Fibroblast of mammary gland (primary cell): ENCODE measurements at regions not wholly inside any gene's neighbourhood (a gene's known extent, or its start where the extent isn't known, plus 50 kb on each side); places are given as distances from the start of the nearest gene placed in this dataset.
"Not testable (repeated sequence)": the region's sequence is repeated elsewhere in the genome, so short reads cannot be mapped to it uniquely, and the experiment has no call there.

ENCODE experiments used
- DNase-seq: peaks from one replicate; pipeline ENCODE4 v3.0.0-alpha.2; 2010; ENCODE audit warnings: low read depth
- H3K4me3 ChIP-seq: 2 replicates; pipeline ENCODE4 v1.5.1; 2011; ENCODE audit warnings: low read depth, mild to moderate bottlenecking, low read length, moderate library complexity; ENCODE audit not compliant: control insufficient read depth
- TF ChIP-seq, protein P1 (sequence below): conservative IDR thresholded peaks from 2 replicates; pipeline ENCODE4 v1.5.1; 2011; ENCODE audit warnings: low read depth, low read length, inconsistent platforms; ENCODE audit not compliant: control insufficient read depth, insufficient read depth

DNA sequence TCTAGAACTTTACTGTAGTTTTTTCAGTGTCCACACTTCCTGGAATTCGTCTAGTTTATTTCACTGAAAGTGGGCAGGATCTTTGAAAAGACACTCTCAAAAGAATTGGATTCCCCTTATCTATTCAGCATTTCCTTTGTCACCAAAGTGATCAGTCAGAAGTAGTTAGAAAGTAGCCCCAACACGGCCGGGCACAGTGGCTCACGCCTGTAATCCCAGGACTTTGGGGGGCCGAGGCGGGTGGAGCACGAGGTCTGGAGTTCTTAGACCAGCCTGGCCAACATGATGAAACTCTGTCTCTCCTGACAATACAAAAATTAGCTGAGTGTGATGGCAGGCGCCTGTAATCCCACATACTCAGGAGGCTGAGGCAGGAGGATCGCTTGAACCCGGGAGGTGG, 69.0 kb upstream of the KMT2C start:
- TF ChIP-seq, protein P1, sequence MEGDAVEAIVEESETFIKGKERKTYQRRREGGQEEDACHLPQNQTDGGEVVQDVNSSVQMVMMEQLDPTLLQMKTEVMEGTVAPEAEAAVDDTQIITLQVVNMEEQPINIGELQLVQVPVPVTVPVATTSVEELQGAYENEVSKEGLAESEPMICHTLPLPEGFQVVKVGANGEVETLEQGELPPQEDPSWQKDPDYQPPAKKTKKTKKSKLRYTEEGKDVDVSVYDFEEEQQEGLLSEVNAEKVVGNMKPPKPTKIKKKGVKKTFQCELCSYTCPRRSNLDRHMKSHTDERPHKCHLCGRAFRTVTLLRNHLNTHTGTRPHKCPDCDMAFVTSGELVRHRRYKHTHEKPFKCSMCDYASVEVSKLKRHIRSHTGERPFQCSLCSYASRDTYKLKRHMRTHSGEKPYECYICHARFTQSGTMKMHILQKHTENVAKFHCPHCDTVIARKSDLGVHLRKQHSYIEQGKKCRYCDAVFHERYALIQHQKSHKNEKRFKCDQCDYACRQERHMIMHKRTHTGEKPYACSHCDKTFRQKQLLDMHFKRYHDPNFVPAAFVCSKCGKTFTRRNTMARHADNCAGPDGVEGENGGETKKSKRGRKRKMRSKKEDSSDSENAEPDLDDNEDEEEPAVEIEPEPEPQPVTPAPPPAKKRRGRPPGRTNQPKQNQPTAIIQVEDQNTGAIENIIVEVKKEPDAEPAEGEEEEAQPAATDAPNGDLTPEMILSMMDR: no peak
- DNase-seq: no peak
- no peak overlapping the region for H3K4me3 ChIP-seq

DNA sequence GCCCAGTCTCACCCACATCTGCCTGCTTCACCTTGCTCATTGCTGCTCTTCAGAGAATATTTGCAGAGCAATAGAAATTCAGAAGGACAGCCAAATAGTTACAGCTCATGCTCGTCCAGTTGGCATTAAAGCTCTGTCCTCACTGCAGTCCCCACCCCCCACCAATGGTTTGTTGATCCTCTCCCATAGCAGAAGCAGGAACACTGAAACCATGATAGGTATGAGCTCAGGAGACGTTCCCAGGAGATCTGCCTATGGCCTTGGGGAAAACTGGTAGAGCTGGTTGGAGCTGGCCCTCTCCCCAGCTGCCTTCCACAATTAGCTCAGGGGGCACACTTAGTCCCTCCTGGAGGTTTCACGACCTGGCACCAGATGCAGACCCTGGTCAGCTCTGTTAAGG, 68.6 kb upstream of the KMT2C start:
- no peak for DNase-seq
- H3K4me3 ChIP-seq: no peak overlapping the region
- TF ChIP-seq, protein P1: no peak

GRCh38 chr7:152502813-152503790, 67.3 kb upstream of the KMT2C start:
- TF ChIP-seq, protein P1: no peak
- H3K4me3 ChIP-seq: no peak overlapping the region
- DNase-seq: no peak

- no peak for DNase-seq
- TF ChIP-seq, protein P1: no peak
These were observed 65.7 kb upstream of the KMT2C start for GRCh38 chr7:152501506-152501905.

DNA sequence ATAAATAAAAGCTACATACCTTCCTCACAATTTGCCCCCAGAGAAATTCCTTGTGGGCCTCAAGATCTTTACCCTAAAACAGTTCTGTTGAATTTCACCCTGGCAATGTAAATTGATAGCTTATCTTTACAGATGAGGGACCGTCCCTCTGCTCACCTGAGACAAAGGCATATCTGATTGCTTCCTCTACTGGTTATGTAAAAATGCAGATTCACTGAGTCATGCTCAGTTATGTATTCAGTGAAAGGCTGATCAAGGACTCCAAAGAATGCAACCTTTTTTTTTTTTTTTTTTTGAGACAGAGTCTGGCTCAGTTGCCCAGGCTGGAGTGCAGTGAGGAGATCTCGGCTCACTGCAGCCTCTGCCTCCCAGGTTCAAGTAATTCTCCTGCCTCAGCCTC, 64.2 kb upstream of the KMT2C start:
- not testable (repeated sequence) for DNase-seq, H3K4me3 ChIP-seq

More at GRCh38 chr7:152501506-152501905, 65.7 kb upstream of the KMT2C start:
- H3K4me3 ChIP-seq: no peak overlapping the region

GRCh38 chr7:152495867-152496266, 60.1 kb upstream of the KMT2C start:
- DNase-seq: no peak
- H3K4me3 ChIP-seq: no peak overlapping the region
- TF ChIP-seq, protein P1: no peak

GRCh38 chr7:152492952-152493351, 57.1 kb upstream of the KMT2C start:
- no peak overlapping the region for H3K4me3 ChIP-seq
- TF ChIP-seq, protein P1: no peak
- no peak for DNase-seq
